HEK293T (cell line): ENCODE measurements at regions not wholly inside any gene's neighbourhood (a gene's known extent, or its start where the extent isn't known, plus 50 kb on each side); places are given as distances from the start of the nearest gene placed in this dataset.

Experiments
- BHLHE40 ChIP-seq: fragments of 450-650 bp; IDR thresholded peaks from 2 replicates; pipeline ENCODE4 v1.6.1; 2016; ENCODE audit warnings: mild to moderate bottlenecking, moderate library complexity, borderline replicate concordance
- CTBP1 ChIP-seq: fragments of 450-650 bp; IDR thresholded peaks from 2 replicates; pipeline ENCODE4 v1.6.1; 2016; ENCODE audit warnings: borderline replicate concordance
- FOXM1 ChIP-seq: fragments of 450-650 bp; IDR thresholded peaks from 2 replicates; pipeline ENCODE4 v1.6.1; 2017; ENCODE audit warnings: mild to moderate bottlenecking, borderline replicate concordance
- L3MBTL2 ChIP-seq: fragments of 450-650 bp; conservative IDR thresholded peaks from 2 replicates; pipeline ENCODE4 v1.6.1; 2016; ENCODE audit warnings: mild to moderate bottlenecking
- LEF1 ChIP-seq: fragments of 450-650 bp; IDR thresholded peaks from 2 replicates; pipeline ENCODE4 v1.6.1; 2017; ENCODE audit warnings: mild to moderate bottlenecking, borderline replicate concordance
- NFRKB ChIP-seq: fragments of 450-650 bp; IDR thresholded peaks from 2 replicates; pipeline ENCODE4 v1.6.1; 2016; ENCODE audit warnings: mild to moderate bottlenecking, moderate library complexity
- SP1 ChIP-seq: fragments of 450-650 bp; IDR thresholded peaks from 2 replicates; pipeline ENCODE4 v1.6.1; 2017
- TARDBP ChIP-seq: fragments of 450-650 bp; IDR thresholded peaks from 2 replicates; pipeline ENCODE4 v1.6.1; 2016
- ZNF384 ChIP-seq: fragments of 450-650 bp; IDR thresholded peaks from 2 replicates; pipeline ENCODE4 v1.6.1; 2016
- TF ChIP-seq, protein P1 (sequence below): fragments of 450-650 bp; IDR thresholded peaks from 2 replicates; pipeline ENCODE4 v1.6.1; 2016

DNA sequence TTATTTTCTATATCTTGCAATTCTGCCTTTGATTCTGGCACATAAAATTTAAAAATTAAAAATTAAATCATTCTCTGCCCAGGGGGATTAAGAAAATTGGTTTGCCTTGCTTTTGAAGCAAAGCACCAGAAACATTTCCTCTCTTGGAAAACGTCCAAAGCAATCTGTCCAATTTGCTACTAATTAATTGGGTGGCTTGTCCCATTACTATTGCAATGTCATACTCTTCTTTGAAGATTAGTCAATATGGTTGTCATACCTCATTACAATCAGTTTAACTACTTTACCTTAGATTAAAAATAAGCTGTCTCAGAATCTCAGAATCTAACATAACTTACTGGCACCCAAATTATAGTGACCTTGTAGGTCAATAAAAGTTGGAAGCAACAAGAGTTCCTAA is 208.8 kb downstream of the TMA16 start:
- TF ChIP-seq LEF1 (no peak), TARDBP (no peak), ZNF384 (no peak), SP1 (no peak), L3MBTL2 (no peak), CTBP1 (no peak), FOXM1 (no peak), NFRKB (no peak), BHLHE40 (no peak)
- TF ChIP-seq, protein P1, sequence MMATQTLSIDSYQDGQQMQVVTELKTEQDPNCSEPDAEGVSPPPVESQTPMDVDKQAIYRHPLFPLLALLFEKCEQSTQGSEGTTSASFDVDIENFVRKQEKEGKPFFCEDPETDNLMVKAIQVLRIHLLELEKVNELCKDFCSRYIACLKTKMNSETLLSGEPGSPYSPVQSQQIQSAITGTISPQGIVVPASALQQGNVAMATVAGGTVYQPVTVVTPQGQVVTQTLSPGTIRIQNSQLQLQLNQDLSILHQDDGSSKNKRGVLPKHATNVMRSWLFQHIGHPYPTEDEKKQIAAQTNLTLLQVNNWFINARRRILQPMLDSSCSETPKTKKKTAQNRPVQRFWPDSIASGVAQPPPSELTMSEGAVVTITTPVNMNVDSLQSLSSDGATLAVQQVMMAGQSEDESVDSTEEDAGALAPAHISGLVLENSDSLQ: no peak
